Peyer's patch (tissue), 4 donors: ENCODE measurements at regions not wholly inside any gene's neighbourhood (a gene's known extent, or its start where the extent isn't known, plus 50 kb on each side); places are given as distances from the start of the nearest gene placed in this dataset.

Experiments
- DNase-seq, 3 donors: peaks; one replicate each; pipeline ENCODE4 v3.0.0-alpha.2; 2017 to 2019
- H3K27ac ChIP-seq, 4 donors: fragments of 200-600 bp; sonication (generic); one replicate each; pipeline ENCODE4 v1.5.1; 2016 to 2019
- H3K27me3 ChIP-seq, 2 donors: fragments of 200-600 bp; sonication (generic); one replicate each; pipeline ENCODE4 v1.5.1; 2019
- H3K36me3 ChIP-seq, 3 donors: fragments of 200-600 bp; sonication (generic); one replicate each; pipeline ENCODE4 v1.5.1; 2016 to 2019
- H3K4me1 ChIP-seq, 4 donors: fragments of 200-600 bp; sonication (generic); one replicate each; pipeline ENCODE4 v1.5.1; 2016 to 2019
- H3K4me3 ChIP-seq, 4 donors: fragments of 200-600 bp; sonication (generic); 1 replicate in 3 of 4; 2 replicates in 1 of 4; pipeline ENCODE4 v1.5.1; 2016 to 2019; ENCODE audit warnings: mild to moderate bottlenecking in 1 of 4
- H3K9me3 ChIP-seq, 4 donors: fragments of 200-600 bp; sonication (generic); one replicate each; pipeline ENCODE4 v1.5.1; 2016 to 2019; ENCODE audit warnings: mild to moderate bottlenecking in 1 of 4
- CTCF ChIP-seq, 6 experiments: fragments of 450-650 bp in 4 of 6; fragments of 200-600 bp in 2 of 6; sonication (generic) in 1 of 6; IDR thresholded peaks; one replicate each; pipeline ENCODE4 v1.5.1; 2017 to 2019; ENCODE audit warnings: antibody characterized with exemption in 6 of 6, mild to moderate bottlenecking in 3 of 6, moderate library complexity in 1 of 6
- POLR2A ChIP-seq, 2 donors: fragments of 450-650 bp; IDR thresholded peaks; one replicate each; pipeline ENCODE4 v1.5.1; 2017; ENCODE audit warnings: antibody characterized with exemption in 2 of 2, mild to moderate bottlenecking in 2 of 2, moderate library complexity in 2 of 2

DNA sequence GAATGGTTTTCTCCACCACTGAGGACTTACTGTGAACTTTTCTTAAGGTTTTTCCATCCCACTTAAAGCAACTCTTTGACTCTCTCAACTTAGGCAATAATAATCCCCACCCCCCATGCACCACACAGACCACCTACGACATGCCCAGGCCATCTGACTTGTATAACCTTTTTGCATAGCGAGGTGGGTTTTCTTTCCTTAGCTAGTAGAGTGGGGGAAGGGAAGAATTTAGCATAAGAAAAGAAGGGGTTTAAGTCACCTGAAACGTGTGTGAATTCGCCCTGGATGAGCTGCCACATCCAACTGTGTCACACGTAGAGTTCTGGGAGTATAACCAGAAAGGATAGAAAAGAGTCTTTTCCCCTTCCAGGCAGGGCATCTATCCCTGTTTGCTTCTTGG, 262.7 kb downstream of the YTHDC2 start:
- Histone ChIP-seq H3K27me3 (no peaks in the 10 kb centered on the region), H3K9me3 (no peaks in the 10 kb centered on the region), H3K36me3 (no peaks in the 10 kb centered on the region), H3K4me1 (no peaks in the 10 kb centered on the region), H3K4me3 (no peak overlapping the region), H3K27ac (no peak overlapping the region)
- no peak for DNase-seq
- TF ChIP-seq CTCF (IDR thresholded peaks at IDR 0.05) (no peak), POLR2A (IDR thresholded peaks at IDR 0.05) (no peak)

DNA sequence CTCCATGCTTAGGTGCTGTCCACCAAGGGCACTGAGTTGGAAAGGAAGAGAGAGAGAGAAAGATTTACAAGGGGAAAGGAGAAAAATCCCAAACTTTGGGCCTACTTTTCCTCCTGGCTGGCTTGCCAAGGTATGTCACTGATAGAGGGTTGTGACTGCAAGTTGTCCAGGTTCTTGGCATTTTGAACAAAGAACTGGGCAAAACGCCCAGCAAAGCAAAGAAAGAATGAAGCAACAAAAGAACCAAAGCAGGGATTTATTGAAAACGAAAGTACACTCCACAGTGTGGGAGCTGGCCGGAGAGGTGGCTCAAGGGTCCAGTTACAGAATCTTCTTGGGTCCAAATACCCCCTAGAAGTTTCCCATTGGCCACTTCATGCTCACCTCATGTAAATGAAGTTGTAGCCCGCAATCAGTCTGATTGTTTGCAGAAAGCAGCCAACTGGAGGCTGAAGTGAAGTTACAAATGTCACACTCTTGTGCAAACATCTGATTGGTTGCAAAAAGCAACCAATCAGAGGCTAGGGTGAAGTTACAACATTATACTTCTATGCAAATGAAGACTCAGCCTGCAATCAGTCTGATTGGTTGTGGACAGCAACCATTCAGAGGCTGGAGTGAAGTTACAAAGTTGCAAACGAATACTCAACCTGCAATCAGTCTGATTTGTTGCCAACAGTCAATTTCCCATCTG, 263.5 kb downstream of the YTHDC2 start:
- Histone ChIP-seq H3K27me3 (no peaks in the 10 kb centered on the region), H3K36me3 (no peaks in the 10 kb centered on the region), H3K4me3 (no peak overlapping the region), H3K9me3 (no peaks in the 10 kb centered on the region), H3K4me1 (no peaks in the 10 kb centered on the region), H3K27ac (no peak overlapping the region)
- DNase-seq = no peak
- no peak for TF ChIP-seq CTCF (IDR thresholded peaks at IDR 0.05)

DNA sequence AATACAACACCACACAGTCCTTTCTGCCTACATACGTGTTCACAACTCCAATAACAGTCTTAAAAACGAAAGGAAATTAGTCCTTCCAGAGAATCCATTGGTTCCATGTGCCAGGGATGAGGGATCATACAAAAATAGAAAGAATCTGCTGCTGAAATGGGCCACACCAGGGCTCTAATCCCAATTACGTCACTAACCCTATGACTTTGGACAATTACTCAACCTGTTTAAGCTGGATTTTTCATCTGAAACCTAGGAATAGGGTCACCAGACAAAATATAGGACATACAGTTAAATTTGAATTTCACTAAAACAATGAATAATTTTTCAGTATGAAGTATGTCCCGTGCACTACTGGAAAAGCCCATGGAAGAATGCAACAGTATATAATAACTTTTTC, 264.7 kb downstream of the YTHDC2 start:
- H3K4me3 ChIP-seq = no peak overlapping the region
- no peaks in the 10 kb centered on the region for H3K27me3 ChIP-seq
- H3K4me1 ChIP-seq = no peaks in the 10 kb centered on the region
- TF ChIP-seq CTCF (IDR thresholded peaks at IDR 0.05) (no peak), POLR2A (IDR thresholded peaks at IDR 0.05) (no peak)
- H3K36me3 ChIP-seq = no peaks in the 10 kb centered on the region
- DNase-seq = no peak
- no peaks in the 10 kb centered on the region for H3K9me3 ChIP-seq
- H3K27ac ChIP-seq = no peak overlapping the region

- TF ChIP-seq POLR2A (IDR thresholded peaks at IDR 0.05) = no peak
- no peak for TF ChIP-seq CTCF (IDR thresholded peaks at IDR 0.05)
- no peak for DNase-seq
These were observed 274.7 kb downstream of the YTHDC2 start for GRCh38 chr5:113788141-113788655.

GRCh38 chr5:113789769-113790168, 276.3 kb downstream of the YTHDC2 start:
- DNase-seq = no peak
- no peaks in the 10 kb centered on the region for H3K9me3 ChIP-seq
- TF ChIP-seq CTCF (IDR thresholded peaks at IDR 0.05) (no peak), POLR2A (IDR thresholded peaks at IDR 0.05) (no peak)
- no peaks in the 10 kb centered on the region for H3K4me1 ChIP-seq
- no peaks in the 10 kb centered on the region for H3K36me3 ChIP-seq
- H3K27ac ChIP-seq = no peak overlapping the region
- no peak overlapping the region for H3K4me3 ChIP-seq
- no peaks in the 10 kb centered on the region for H3K27me3 ChIP-seq

More at GRCh38 chr5:113788141-113788655, 274.7 kb downstream of the YTHDC2 start:
- no peak overlapping the region for H3K4me3 ChIP-seq
- no peaks in the 10 kb centered on the region for H3K36me3 ChIP-seq
- no peak overlapping the region for H3K27ac ChIP-seq
- H3K9me3 ChIP-seq = no peaks in the 10 kb centered on the region
- H3K27me3 ChIP-seq = no peaks in the 10 kb centered on the region
- no peaks in the 10 kb centered on the region for H3K4me1 ChIP-seq
